HFFc6 (cell line): ENCODE measurements at regions not wholly inside any gene's neighbourhood (a gene's known extent, or its start where the extent isn't known, plus 50 kb on each side); places are given as distances from the start of the nearest gene placed in this dataset.
"Not testable (repeated sequence)": the region's sequence is repeated elsewhere in the genome, so short reads cannot be mapped to it uniquely, and the experiment has no call there.

Experiments used
- DNase-seq: peaks from one replicate; pipeline ENCODE4 v3.0.0-alpha.2; 2018
- H3K27ac Mint-ChIP-seq: 2 replicates; pipeline ENCODE4 v1.8.0; 2020; ENCODE audit warnings: mild to moderate bottlenecking, mixed read lengths
- H3K27me3 Mint-ChIP-seq: 2 replicates; pipeline ENCODE4 v1.8.0; 2021; ENCODE audit warnings: mild to moderate bottlenecking, moderate library complexity, mixed read lengths; ENCODE audit not compliant: insufficient read depth
- H3K36me3 Mint-ChIP-seq: 2 replicates; pipeline ENCODE4 v1.8.0; 2021; ENCODE audit warnings: low read depth, mixed read lengths
- H3K4me1 Mint-ChIP-seq: 2 replicates; pipeline ENCODE4 v1.8.0; 2020; ENCODE audit warnings: low read depth, mixed read lengths
- H3K4me3 Mint-ChIP-seq: 2 replicates; pipeline ENCODE4 v1.8.0; 2020; ENCODE audit warnings: mild to moderate bottlenecking, moderate library complexity, mixed read lengths
- H3K9me3 Mint-ChIP-seq: 2 replicates; pipeline ENCODE4 v1.8.0; 2020; ENCODE audit warnings: mild to moderate bottlenecking, mixed read lengths
- TF ChIP-seq, protein P1 (sequence below): fragments of 200-600 bp; sonication (generic); IDR thresholded peaks from 2 replicates; pipeline ENCODE4 v1.5.0; 2021; ENCODE audit warnings: antibody characterized with exemption, mild to moderate bottlenecking

GRCh38 chr4:3613967-3614730 lies 81.9 kb upstream of the LRPAP1 start:
- no peak for DNase-seq
- Mint-ChIP-seq H3K36me3 (peaks cover 5% of the 10 kb centered on the region; the same call in 1 of the 2 replicates), H3K27ac (no peak overlapping the region), H3K27me3 (peaks cover 18% of the 10 kb centered on the region), H3K4me1 (no peaks in the 10 kb centered on the region), H3K4me3 (no peak overlapping the region), H3K9me3 (peaks cover 38% of the 10 kb centered on the region)
- TF ChIP-seq, protein P1, sequence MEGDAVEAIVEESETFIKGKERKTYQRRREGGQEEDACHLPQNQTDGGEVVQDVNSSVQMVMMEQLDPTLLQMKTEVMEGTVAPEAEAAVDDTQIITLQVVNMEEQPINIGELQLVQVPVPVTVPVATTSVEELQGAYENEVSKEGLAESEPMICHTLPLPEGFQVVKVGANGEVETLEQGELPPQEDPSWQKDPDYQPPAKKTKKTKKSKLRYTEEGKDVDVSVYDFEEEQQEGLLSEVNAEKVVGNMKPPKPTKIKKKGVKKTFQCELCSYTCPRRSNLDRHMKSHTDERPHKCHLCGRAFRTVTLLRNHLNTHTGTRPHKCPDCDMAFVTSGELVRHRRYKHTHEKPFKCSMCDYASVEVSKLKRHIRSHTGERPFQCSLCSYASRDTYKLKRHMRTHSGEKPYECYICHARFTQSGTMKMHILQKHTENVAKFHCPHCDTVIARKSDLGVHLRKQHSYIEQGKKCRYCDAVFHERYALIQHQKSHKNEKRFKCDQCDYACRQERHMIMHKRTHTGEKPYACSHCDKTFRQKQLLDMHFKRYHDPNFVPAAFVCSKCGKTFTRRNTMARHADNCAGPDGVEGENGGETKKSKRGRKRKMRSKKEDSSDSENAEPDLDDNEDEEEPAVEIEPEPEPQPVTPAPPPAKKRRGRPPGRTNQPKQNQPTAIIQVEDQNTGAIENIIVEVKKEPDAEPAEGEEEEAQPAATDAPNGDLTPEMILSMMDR, result no peak

DNA sequence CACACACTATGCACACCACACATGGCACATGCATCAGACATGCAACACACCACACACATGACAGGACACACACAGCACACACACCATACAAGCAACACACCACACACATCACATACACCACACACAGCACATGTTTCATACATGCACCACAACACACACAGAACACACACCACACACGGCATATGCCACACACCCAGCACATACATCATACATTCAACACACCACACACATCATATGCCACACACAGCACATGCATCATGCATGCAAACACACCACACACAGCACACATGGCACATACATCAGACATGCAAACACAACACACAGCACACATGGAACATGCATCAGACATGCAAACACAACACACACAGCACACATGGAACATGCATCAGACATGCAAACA lies 80.7 kb upstream of the LRPAP1 start:
- Mint-ChIP-seq H3K27me3 (peaks cover 12% of the 10 kb centered on the region), H3K4me1 (no peaks in the 10 kb centered on the region), H3K27ac (no peak overlapping the region), H3K4me3 (no peak overlapping the region), H3K36me3 (peaks cover 5% of the 10 kb centered on the region; the same call in 1 of the 2 replicates), H3K9me3 (peaks cover 38% of the 10 kb centered on the region)
- DNase-seq, result no peak
- TF ChIP-seq, protein P1, result no peak

DNA sequence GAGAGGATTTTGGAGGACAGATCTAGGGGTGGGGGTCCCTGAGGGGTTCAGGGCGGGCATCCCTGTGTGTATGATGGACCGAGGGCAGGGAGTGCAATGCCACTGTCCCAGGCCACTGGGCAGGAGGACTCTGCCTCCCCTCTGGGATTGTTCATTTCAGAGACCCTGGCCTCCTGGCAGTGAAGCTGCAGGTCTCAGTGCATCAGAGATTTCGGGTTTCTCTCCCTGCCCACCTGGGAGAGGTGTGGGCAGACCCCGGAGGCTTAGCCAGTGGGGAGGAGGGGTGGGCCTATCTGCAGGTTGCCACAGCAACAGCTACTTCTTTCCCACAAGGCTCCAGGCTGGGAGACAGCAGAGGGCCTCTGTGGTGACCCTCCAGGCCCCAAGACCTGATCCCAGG lies 80.1 kb upstream of the LRPAP1 start:
- Mint-ChIP-seq H3K27ac (no peak overlapping the region), H3K36me3 (peaks cover 5% of the 10 kb centered on the region; the same call in 1 of the 2 replicates), H3K4me1 (no peaks in the 10 kb centered on the region), H3K27me3 (peaks cover 16% of the 10 kb centered on the region), H3K4me3 (no peak overlapping the region), H3K9me3 (peaks cover 38% of the 10 kb centered on the region)
- TF ChIP-seq, protein P1, result no peak
- DNase-seq, result no peak

GRCh38 chr4:3611778-3612177 lies 79.6 kb upstream of the LRPAP1 start:
- H3K27me3 Mint-ChIP-seq, result peaks cover 16% of the 10 kb centered on the region
- DNase-seq, result no peak
- no peaks in the 10 kb centered on the region for H3K4me1 Mint-ChIP-seq
- H3K27ac Mint-ChIP-seq, result no peak overlapping the region
- H3K36me3 Mint-ChIP-seq, result peaks cover 5% of the 10 kb centered on the region; the same call in 1 of the 2 replicates
- peaks cover 38% of the 10 kb centered on the region for H3K9me3 Mint-ChIP-seq
- TF ChIP-seq, protein P1, result no peak
- no peak overlapping the region for H3K4me3 Mint-ChIP-seq

DNA sequence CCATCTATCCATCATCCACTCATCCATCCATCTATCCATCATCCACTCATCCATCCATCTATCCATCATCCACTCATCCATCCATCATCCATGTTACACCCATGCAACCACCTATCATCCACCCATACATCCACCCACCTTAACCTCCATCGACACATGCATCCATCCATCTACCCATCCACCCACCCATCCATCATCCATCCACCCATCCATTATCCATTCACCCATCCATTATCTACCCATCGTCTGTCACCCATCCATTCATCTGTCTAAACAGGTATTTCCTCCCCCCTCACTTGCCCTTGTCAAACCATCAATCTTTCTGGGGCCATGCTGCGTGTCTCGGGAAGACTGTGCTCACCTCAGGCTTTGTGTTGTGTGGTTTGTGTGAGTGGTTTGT lies 78.6 kb upstream of the LRPAP1 start:
- Mint-ChIP-seq H3K27me3 (peaks cover 14% of the 10 kb centered on the region), H3K9me3 (peaks cover 38% of the 10 kb centered on the region)
- not testable (repeated sequence) for H3K4me1 Mint-ChIP-seq, H3K27ac Mint-ChIP-seq, DNase-seq, H3K36me3 Mint-ChIP-seq, H3K4me3 Mint-ChIP-seq

- peaks cover 30% of the 10 kb centered on the region for H3K9me3 Mint-ChIP-seq
- peaks cover 10% of the 10 kb centered on the region for H3K27me3 Mint-ChIP-seq
- not testable (repeated sequence) for H3K4me1 Mint-ChIP-seq, DNase-seq, H3K36me3 Mint-ChIP-seq, H3K27ac Mint-ChIP-seq, H3K4me3 Mint-ChIP-seq
Measured at GRCh38 chr4:3609905-3610304, 77.7 kb upstream of the LRPAP1 start.
